ENCODE measurements at regions not wholly inside any gene's neighbourhood (a gene's known extent, or its start where the extent isn't known, plus 50 kb on each side); places are given as distances from the start of the nearest gene placed in this dataset.
"Not testable (repeated sequence)": the region's sequence is repeated elsewhere in the genome, so short reads cannot be mapped to it uniquely, and the experiment has no call there.

DNA sequence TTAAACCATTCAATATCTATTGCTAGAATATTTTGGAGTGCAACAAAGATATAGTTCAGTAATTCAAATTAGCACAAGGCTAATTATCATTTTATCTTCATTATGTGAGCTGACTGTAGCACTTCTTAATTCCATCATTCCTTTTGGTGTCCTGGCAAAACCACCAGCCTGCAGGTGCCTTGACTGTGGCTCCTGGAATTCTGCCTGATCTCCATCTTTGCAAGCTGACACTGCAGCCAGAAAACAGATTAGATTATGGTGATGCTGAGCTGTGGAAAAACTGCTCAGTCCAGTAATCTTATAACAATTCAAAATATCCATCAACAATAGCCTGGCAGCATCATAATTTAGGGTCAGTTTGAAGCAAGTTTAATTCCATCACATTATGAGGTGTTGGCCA is 919.5 kb downstream of the DTWD2 start:
- Histone ChIP-seq H3K27ac (ENCODE audit: control insufficient read depth, insufficient read depth) (no peak overlapping the region), H3K4me1 (ENCODE audit: control insufficient read depth, insufficient read depth, low read length) (no peaks in the 10 kb centered on the region), H3K27me3 (replicated peaks in 1 of 2; ENCODE audit: control insufficient read depth in 2 of 2, insufficient read depth in 2 of 2, low read length in 1 of 2) (no peaks in the 10 kb centered on the region), H3K36me3 (ENCODE audit: control insufficient read depth in 2 of 2, insufficient read depth in 2 of 2, low read length in 1 of 2) (no peaks in the 10 kb centered on the region), H3K9ac (ENCODE audit: control insufficient read depth, insufficient read depth, low read length) (no peak overlapping the region), H2AFZ (ENCODE audit: control insufficient read depth, low read depth, low read length) (no peak overlapping the region), H4K20me1 (ENCODE audit: control insufficient read depth, insufficient read depth) (no peaks in the 10 kb centered on the region), H3K4me2 (ENCODE audit: control insufficient read depth, insufficient read depth) (no peak overlapping the region), H3K4me3 (no peak overlapping the region), H3K79me2 (ENCODE audit: control insufficient read depth, insufficient read depth, low read length) (no peaks in the 10 kb centered on the region), H3K9me3 (replicated peaks; ENCODE audit: control insufficient read depth, insufficient read depth, low read length) (no peaks in the 10 kb centered on the region)
- no TSS peak for BruUV-seq (replicated peaks)
- SMC1A ChIA-PET (ENCODE audit: uncharacterized antibody, unreplicated experiment), result interaction anchor here (0.6 to 1.3 kb wide), 2 partner anchors 13 to 69 kb away, joined by 3 read pairs; no protein-coding TSS in a partner anchor
- ATAC-seq (no peak), DNase-seq (ENCODE audit: low read depth, low spot score) (no peak), FAIRE-seq (no peak)
- intact Hi-C loops (cut with micrococcal nuclease; ENCODE audit: unreplicated experiment), result no loop called here
- POLR2A ChIA-PET, result no interaction called here
- in situ Hi-C loops (cut with MboI), result no loop called here
- TF ChIP-seq PAX5 (IDR thresholded peaks at IDR 0.05; ENCODE audit: borderline replicate concordance, low read depth, low read length) (no peak), DPF2 (IDR thresholded peaks at IDR 0.05) (no peak), IKZF1 (conservative IDR thresholded peaks at IDR 0.05) (no peak), JUND (IDR thresholded peaks at IDR 0.05; ENCODE audit: low read depth, low read length) (no peak), PML (IDR thresholded peaks at IDR 0.05; ENCODE audit: low read length) (no peak), FOS (IDR thresholded peaks at IDR 0.05; ENCODE audit: borderline replicate concordance, extremely low read depth, insufficient read length) (no peak), ASH2L (IDR thresholded peaks at IDR 0.05; ENCODE audit: borderline replicate concordance, low read depth) (no peak), NR2F1 (conservative IDR thresholded peaks at IDR 0.05) (no peak)
- TF ChIP-seq, protein P1, sequence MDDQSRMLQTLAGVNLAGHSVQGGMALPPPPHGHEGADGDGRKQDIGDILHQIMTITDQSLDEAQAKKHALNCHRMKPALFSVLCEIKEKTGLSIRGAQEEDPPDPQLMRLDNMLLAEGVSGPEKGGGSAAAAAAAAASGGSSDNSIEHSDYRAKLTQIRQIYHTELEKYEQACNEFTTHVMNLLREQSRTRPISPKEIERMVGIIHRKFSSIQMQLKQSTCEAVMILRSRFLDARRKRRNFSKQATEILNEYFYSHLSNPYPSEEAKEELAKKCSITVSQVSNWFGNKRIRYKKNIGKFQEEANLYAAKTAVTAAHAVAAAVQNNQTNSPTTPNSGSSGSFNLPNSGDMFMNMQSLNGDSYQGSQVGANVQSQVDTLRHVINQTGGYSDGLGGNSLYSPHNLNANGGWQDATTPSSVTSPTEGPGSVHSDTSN (IDR thresholded peaks at IDR 0.05; ENCODE audit: insufficient replicate concordance, low read depth, low read length), result no peak
- TF ChIP-seq, protein P2, sequence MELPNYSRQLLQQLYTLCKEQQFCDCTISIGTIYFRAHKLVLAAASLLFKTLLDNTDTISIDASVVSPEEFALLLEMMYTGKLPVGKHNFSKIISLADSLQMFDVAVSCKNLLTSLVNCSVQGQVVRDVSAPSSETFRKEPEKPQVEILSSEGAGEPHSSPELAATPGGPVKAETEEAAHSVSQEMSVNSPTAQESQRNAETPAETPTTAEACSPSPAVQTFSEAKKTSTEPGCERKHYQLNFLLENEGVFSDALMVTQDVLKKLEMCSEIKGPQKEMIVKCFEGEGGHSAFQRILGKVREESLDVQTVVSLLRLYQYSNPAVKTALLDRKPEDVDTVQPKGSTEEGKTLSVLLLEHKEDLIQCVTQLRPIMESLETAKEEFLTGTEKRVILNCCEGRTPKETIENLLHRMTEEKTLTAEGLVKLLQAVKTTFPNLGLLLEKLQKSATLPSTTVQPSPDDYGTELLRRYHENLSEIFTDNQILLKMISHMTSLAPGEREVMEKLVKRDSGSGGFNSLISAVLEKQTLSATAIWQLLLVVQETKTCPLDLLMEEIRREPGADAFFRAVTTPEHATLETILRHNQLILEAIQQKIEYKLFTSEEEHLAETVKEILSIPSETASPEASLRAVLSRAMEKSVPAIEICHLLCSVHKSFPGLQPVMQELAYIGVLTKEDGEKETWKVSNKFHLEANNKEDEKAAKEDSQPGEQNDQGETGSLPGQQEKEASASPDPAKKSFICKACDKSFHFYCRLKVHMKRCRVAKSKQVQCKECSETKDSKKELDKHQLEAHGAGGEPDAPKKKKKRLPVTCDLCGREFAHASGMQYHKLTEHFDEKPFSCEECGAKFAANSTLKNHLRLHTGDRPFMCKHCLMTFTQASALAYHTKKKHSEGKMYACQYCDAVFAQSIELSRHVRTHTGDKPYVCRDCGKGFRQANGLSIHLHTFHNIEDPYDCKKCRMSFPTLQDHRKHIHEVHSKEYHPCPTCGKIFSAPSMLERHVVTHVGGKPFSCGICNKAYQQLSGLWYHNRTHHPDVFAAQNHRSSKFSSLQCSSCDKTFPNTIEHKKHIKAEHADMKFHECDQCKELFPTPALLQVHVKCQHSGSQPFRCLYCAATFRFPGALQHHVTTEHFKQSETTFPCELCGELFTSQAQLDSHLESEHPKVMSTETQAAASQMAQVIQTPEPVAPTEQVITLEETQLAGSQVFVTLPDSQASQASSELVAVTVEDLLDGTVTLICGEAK (IDR thresholded peaks at IDR 0.05; ENCODE audit: borderline replicate concordance), result no peak
- RAD21 ChIA-PET (ENCODE audit: unreplicated experiment), result no interaction called here
- CTCF ChIA-PET, result no interaction called here

DNA sequence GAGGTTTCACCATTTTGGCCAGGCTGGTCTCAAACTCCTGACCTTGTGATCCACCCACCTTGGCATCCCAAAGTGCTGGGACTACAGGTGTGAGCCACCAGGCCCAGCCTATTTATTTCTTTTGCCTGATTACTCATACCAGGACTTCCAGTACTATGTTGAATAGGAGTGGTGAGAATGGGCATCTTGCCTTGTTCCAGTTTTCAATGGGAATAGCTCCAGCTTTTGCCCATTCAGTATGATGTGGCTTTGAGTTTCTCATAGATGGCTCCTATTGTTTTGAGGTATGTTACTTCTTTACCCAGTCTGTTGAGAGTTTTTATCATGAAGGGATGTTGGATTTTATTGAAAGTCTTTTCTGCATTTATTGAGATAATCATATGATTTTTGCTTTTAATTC is 924.5 kb downstream of the DTWD2 start:
- RAD21 ChIA-PET (ENCODE audit: unreplicated experiment); H3K9me3 ChIP-seq (replicated peaks; ENCODE audit: control insufficient read depth, insufficient read depth, low read length); intact Hi-C loops (cut with micrococcal nuclease; ENCODE audit: unreplicated experiment); BruUV-seq (replicated peaks); H2AFZ ChIP-seq (ENCODE audit: control insufficient read depth, low read depth, low read length); H4K20me1 ChIP-seq (ENCODE audit: control insufficient read depth, insufficient read depth); H3K4me3 ChIP-seq; CTCF ChIA-PET; H3K9ac ChIP-seq (ENCODE audit: control insufficient read depth, insufficient read depth, low read length); POLR2A ChIA-PET; H3K36me3 ChIP-seq (ENCODE audit: control insufficient read depth in 2 of 2, insufficient read depth in 2 of 2, low read length in 1 of 2); H3K27me3 ChIP-seq (replicated peaks in 1 of 2; ENCODE audit: control insufficient read depth in 2 of 2, insufficient read depth in 2 of 2, low read length in 1 of 2); H3K79me2 ChIP-seq (ENCODE audit: control insufficient read depth, insufficient read depth, low read length); H3K4me2 ChIP-seq (ENCODE audit: control insufficient read depth, insufficient read depth); DNase-seq (ENCODE audit: low read depth, low spot score); H3K4me1 ChIP-seq (ENCODE audit: control insufficient read depth, insufficient read depth, low read length); H3K27ac ChIP-seq (ENCODE audit: control insufficient read depth, insufficient read depth); SMC1A ChIA-PET (ENCODE audit: uncharacterized antibody, unreplicated experiment); ATAC-seq; in situ Hi-C loops (cut with MboI); FAIRE-seq: not testable (repeated sequence)

Measured in GM12878 (cell line).